IPS-18c (cell line): ENCODE measurements at regions not wholly inside any gene's neighbourhood (a gene's known extent, or its start where the extent isn't known, plus 50 kb on each side); places are given as distances from the start of the nearest gene placed in this dataset.

Experiments used
- H3K4me3 ChIP-seq: 2 replicates; pipeline ENCODE4 v1.7.0; 2013; ENCODE audit warnings: low read depth, mild to moderate bottlenecking, low read length, moderate library complexity; ENCODE audit not compliant: insufficient read depth
- H3K9me3 ChIP-seq: one replicate; pipeline ENCODE4 v1.6.1; 2013; ENCODE audit warnings: mild to moderate bottlenecking, low read length, moderate library complexity; ENCODE audit not compliant: control insufficient read depth, insufficient read depth

GRCh38 chr5:155308289-155308688 is 294.7 kb downstream of the KIF4B start:
- H3K4me3 ChIP-seq, result no peak overlapping the region
- no peaks in the 10 kb centered on the region for H3K9me3 ChIP-seq

DNA sequence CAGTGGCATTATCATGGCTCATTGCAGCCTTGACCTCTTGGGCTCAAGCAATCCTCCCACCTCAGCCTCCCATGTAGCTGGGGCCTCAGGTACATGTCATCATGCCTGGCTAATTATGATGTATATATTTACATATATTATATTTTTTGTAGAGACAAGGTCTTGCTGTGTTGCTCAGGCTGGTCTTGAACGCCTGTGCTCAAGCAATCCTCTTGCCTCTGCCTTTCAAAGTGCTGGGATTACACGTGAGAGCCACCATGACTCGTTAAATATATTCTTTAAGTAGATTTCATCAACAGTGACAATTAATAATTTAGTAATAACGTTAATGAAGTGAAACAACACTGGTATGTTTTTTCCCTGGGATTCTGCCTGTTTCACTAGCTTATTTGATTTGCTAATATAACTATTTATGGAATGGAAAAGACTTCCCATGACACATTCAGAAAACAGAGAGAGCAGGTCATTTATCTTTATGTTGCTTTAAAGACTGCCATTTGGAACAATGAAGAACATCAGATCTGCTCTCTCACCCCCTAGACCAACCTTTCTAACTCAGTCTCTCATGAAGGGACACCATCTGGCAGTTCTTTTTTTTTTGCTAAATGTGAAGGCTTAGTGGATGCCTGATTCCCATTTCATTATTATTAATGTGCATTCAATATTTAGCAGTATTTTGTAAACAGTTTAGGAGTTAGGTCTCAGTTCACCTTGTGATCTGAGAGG is 295.6 kb downstream of the KIF4B start:
- no peak overlapping the region for H3K4me3 ChIP-seq
- no peaks in the 10 kb centered on the region for H3K9me3 ChIP-seq

- no peaks in the 10 kb centered on the region for H3K9me3 ChIP-seq
- no peak overlapping the region for H3K4me3 ChIP-seq
Measured at GRCh38 chr5:155311721-155312120, 298.2 kb downstream of the KIF4B start.

- H3K4me3 ChIP-seq, result no peak overlapping the region
- no peaks in the 10 kb centered on the region for H3K9me3 ChIP-seq
Measured at GRCh38 chr5:155313518-155313917, 300.0 kb downstream of the KIF4B start.

DNA sequence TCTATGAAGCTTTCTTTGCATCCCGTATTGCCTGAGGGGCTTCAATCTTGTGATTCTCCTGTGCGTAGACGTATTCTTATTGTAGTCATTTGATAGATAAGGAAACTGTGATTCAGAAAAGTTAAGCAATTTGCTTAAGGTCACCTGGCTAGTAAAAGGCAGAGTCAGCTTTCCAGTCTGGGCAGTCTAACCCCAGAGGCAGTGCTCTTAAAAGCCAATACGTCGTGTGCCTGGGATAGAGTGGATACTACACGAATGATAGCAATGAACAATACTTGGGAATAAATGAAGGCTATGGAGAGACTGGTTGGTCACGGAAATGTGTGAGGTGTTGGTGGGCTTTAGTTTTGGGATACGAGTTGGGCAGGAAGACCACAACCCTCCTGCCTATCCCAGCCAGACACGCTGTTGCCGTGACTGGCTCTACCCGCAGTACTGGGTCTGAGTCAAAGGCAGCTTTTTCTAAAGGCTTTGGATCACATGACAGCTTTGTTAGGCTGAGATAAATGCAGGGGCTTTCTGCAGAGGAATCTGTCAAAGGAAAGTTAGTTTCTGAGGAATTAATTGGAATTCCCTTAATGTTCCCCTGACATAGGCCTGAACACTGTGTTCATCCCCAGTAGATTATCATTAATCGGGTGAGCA is 302.6 kb downstream of the KIF4B start:
- H3K9me3 ChIP-seq, result no peaks in the 10 kb centered on the region
- no peak overlapping the region for H3K4me3 ChIP-seq

GRCh38 chr5:155332618-155333017 is 319.1 kb downstream of the KIF4B start:
- no peak overlapping the region for H3K4me3 ChIP-seq
- no peaks in the 10 kb centered on the region for H3K9me3 ChIP-seq

GRCh38 chr5:155342956-155343355 is 329.4 kb downstream of the KIF4B start:
- Histone ChIP-seq H3K9me3 (no peaks in the 10 kb centered on the region), H3K4me3 (no peak overlapping the region)

GRCh38 chr5:155343468-155343867 is 329.9 kb downstream of the KIF4B start:
- no peaks in the 10 kb centered on the region for H3K9me3 ChIP-seq

GRCh38 chr5:155353231-155353630 is 339.7 kb downstream of the KIF4B start:
- Histone ChIP-seq H3K4me3 (no peak overlapping the region), H3K9me3 (no peaks in the 10 kb centered on the region)

More at GRCh38 chr5:155343468-155343867, 329.9 kb downstream of the KIF4B start:
- H3K4me3 ChIP-seq, result no peak overlapping the region

DNA sequence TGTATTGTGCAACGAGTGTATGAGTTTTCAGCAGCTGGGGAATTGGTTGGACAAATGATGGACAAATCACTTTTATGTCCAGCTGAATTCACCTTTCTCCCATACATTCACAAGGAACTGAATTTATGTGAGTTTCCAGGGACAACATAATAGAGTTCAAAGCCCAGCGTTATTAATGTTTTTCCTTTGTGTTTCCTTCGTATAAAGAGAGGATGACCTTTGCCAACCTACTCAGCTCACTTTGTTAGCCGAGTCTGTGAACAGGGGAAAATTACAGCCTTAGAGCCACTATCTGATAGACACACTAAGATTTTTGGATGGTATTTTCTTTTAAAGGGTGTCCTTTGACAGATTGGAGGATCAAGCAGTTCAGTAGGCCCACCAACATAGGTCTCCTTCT is 352.5 kb downstream of the KIF4B start:
- no peaks in the 10 kb centered on the region for H3K9me3 ChIP-seq
- no peak overlapping the region for H3K4me3 ChIP-seq

DNA sequence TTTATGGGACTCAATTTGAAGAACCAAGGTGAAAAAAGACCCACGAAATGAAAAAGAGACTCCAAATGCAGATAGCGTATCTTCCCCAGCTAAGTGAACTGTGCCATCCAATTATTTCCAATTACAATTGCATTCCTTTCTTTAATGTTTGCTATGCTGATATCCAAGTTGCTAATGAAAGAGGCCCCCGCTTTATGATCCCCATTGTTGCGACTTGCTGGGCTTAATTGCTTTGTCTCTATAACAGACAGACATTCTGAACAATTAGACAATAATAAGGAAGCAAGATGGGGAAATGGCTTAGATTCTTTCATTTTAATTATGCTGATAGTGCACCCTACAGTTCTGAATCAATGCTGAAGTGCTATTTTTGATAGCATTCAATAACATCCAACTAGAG is 354.3 kb downstream of the KIF4B start:
- no peak overlapping the region for H3K4me3 ChIP-seq

GRCh38 chr5:155368490-155368889 is 354.9 kb downstream of the KIF4B start:
- H3K9me3 ChIP-seq, result no peaks in the 10 kb centered on the region
- no peak overlapping the region for H3K4me3 ChIP-seq

More for the DNA sequence above, 354.3 kb downstream of the KIF4B start:
- H3K9me3 ChIP-seq, result no peaks in the 10 kb centered on the region

DNA sequence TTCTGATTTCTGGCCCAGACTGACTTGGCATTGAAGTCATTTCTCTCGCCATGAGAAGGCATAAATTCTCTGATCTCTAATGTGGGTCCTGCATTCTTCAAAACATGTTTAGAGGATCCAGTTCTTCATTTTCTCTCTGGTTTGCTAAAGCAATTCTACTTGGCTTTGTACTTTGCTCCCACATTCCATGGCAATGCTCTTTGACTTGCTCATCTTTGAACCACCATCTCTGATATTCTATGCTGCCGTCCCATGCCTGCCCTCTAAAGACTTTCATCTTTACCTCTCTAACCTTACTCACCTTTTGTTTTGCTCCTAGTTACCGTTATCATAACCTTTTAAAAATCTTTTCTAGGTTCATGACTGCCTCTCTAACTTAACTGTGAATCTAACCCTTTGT is 366.9 kb downstream of the KIF4B start:
- Histone ChIP-seq H3K9me3 (no peaks in the 10 kb centered on the region), H3K4me3 (no peak overlapping the region)

DNA sequence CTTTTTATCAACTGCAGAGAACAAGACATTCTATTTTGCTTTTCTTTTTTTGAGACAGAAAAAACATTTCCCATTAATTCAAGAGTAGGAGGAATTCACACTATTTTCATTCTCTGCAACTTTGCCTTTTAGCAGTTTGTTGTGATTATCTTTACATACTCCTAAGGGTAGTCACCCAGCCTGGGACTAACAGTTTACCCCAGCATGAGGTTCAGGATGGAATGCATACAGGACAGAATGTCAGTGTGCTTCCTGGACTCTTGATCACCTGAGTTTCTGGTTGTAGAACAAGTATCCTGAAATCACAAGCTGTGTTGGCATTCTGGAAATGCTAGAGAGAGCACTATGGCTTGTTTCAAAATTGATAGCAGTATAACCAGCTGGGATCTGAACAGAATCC is 368.1 kb downstream of the KIF4B start:
- Histone ChIP-seq H3K9me3 (no peaks in the 10 kb centered on the region), H3K4me3 (no peak overlapping the region)

DNA sequence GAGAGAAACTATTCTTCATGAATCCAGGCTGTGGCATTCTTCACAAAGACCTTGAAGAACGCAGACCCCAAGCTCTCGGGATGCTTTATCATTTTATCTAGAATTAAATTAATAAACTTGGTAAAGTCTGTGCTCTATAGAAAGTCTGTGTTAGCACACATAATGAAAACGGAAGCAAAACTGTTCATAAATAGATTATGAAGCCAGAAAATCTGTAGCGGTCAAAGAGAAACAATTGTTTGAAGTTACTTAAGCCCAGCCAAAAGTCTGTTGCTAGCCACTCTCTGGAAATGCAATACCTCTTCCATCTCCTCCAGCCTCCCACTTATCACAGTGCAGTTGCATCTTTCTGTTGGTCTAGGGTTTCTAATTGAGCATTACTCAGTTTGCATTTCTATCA is 375.9 kb downstream of the KIF4B start:
- Histone ChIP-seq H3K4me3 (no peak overlapping the region), H3K9me3 (no peaks in the 10 kb centered on the region)

DNA sequence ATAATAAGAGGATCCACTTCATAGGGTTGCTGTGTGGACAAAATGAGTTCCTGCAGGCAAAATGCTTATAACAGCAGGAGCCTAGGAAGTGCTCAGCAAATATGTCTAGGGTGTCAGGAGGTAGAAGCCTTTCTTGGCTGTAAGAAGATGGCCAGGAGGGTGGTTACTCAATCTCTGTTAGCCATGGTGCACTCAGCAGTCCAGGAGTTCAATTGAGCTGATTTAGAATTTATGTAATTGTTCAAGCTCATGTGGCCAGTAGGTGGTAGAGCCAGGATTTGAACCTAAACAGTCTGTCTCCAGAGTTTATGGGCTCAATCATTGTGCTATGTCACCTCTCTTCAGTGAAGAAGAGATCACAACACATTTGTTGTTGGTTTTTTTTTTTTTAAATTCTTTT is 381.2 kb downstream of the KIF4B start:
- H3K9me3 ChIP-seq, result no peaks in the 10 kb centered on the region
- H3K4me3 ChIP-seq, result no peak overlapping the region

DNA sequence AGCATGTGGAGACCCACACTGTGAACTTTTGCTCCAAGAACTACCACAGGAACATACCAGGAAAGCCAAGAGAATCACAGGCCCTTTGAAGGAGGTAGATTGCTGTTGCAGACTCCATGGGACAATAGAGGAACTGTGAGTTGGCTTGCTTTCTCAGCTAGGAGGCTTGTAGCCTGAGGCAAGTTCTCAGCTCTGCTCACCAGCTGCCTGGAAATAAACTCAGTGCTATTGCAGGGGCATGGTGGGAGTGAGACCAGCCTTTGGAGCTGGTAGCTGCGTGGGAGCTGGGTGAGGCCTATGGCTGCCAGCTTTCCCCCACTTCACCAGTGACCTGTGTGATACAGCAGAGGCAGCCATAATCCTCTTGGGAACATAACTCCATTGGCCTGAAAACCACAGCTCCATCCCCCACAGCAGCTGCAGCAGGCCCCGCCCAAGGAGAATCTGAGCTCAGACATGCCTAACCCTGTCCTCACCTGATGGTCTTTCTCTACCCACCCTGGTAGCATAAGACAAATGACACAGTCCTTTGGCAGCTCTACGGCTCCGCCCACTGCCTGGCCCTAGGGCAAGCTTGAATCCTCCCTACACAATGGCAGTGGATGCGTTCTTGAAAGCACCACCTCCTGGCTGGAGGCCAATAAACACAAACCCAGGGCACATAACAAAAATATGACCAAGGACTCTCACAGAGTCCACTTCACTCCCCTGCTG is 389.5 kb downstream of the KIF4B start:
- no peak overlapping the region for H3K4me3 ChIP-seq

DNA sequence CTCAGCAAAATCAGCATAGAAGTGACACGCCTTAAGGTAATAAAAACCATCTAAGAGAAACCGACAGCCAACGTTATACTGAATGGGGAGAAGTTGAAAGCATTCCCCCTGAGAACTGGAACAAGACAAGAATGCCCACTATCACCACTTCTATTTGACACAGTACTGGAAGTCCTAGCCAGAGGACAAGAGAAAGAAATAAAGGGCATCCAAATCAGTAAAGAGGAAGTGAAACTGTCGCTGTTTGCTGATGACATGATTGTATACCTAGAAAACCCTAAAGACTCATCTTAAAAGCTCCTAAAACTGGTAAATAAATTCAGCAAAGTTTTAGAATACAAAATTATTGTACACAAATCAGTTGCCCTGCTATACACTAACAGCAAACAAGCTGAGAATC is 393.3 kb downstream of the KIF4B start:
- H3K4me3 ChIP-seq, result no peak overlapping the region
- H3K9me3 ChIP-seq, result no peaks in the 10 kb centered on the region

More for the DNA sequence above, 389.5 kb downstream of the KIF4B start:
- no peaks in the 10 kb centered on the region for H3K9me3 ChIP-seq
